ENCODE measurements at regions not wholly inside any gene's neighbourhood (a gene's known extent, or its start where the extent isn't known, plus 50 kb on each side); places are given as distances from the start of the nearest gene placed in this dataset.
"Not testable (repeated sequence)": the region's sequence is repeated elsewhere in the genome, so short reads cannot be mapped to it uniquely, and the experiment has no call there.

- Histone ChIP-seq H3K27me3 (ENCODE audit: insufficient read depth, low read length) (no peaks in the 10 kb centered on the region), H3K9me3 (ENCODE audit: low read length) (no peaks in the 10 kb centered on the region), H3K79me2 (ENCODE audit: insufficient read depth, low read length) (no peaks in the 10 kb centered on the region), H3K27ac (ENCODE audit: low read depth, low read length, poor library complexity, severe bottlenecking) (no peak overlapping the region), H3K4me1 (ENCODE audit: insufficient read depth, low read length, severe bottlenecking) (no peaks in the 10 kb centered on the region), H3K9me2 (ENCODE audit: low read depth, low read length) (no peaks in the 10 kb centered on the region), H4K20me1 (ENCODE audit: insufficient read depth, low read length) (no peaks in the 10 kb centered on the region), H3K4me2 (ENCODE audit: low read length) (no peak overlapping the region), H3K9ac (ENCODE audit: low read length) (no peak overlapping the region), H2AFZ (ENCODE audit: low read length) (no peak overlapping the region), H3F3A (ENCODE audit: insufficient read depth, low read length) (no peaks in the 10 kb centered on the region), H3K36me3 (ENCODE audit: insufficient read depth, low read length) (no peaks in the 10 kb centered on the region), H3K4me3 (ENCODE audit: low read depth, low read length, poor library complexity, severe bottlenecking) (no peak overlapping the region)
- TF ChIP-seq, protein P1, sequence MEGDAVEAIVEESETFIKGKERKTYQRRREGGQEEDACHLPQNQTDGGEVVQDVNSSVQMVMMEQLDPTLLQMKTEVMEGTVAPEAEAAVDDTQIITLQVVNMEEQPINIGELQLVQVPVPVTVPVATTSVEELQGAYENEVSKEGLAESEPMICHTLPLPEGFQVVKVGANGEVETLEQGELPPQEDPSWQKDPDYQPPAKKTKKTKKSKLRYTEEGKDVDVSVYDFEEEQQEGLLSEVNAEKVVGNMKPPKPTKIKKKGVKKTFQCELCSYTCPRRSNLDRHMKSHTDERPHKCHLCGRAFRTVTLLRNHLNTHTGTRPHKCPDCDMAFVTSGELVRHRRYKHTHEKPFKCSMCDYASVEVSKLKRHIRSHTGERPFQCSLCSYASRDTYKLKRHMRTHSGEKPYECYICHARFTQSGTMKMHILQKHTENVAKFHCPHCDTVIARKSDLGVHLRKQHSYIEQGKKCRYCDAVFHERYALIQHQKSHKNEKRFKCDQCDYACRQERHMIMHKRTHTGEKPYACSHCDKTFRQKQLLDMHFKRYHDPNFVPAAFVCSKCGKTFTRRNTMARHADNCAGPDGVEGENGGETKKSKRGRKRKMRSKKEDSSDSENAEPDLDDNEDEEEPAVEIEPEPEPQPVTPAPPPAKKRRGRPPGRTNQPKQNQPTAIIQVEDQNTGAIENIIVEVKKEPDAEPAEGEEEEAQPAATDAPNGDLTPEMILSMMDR (IDR thresholded peaks at IDR 0.05; ENCODE audit: low read length): no peak
Observed at GRCh38 chr6:114878091-114878490, 535.3 kb upstream of the HS3ST5 start.

DNA sequence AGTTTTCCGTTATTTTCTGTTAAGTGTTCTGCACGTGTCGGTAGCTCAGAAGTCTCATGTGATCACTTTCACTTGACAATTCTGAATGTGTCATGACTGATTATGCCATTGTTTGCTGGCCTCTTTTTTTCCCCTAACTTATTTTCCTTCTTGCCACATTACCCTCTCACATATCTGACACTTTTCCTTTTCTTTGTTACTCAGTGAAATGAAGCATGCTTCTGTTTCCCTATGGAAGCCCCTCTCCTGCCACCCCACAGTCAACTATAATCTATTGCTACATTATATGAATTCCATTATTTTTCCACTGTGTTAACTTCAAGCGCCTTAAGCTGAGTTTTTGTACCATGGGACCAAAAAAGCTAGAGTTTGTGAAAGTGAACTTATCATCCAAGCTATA, 531.6 kb upstream of the HS3ST5 start:
- Histone ChIP-seq H2AFZ (ENCODE audit: low read length) (no peak overlapping the region), H3K79me2 (ENCODE audit: insufficient read depth, low read length) (no peaks in the 10 kb centered on the region), H3K9me3 (ENCODE audit: low read length) (no peaks in the 10 kb centered on the region), H3K4me3 (ENCODE audit: low read depth, low read length, poor library complexity, severe bottlenecking) (no peak overlapping the region), H3K36me3 (ENCODE audit: insufficient read depth, low read length) (no peaks in the 10 kb centered on the region), H4K20me1 (ENCODE audit: insufficient read depth, low read length) (no peaks in the 10 kb centered on the region), H3F3A (ENCODE audit: insufficient read depth, low read length) (no peaks in the 10 kb centered on the region), H3K4me1 (ENCODE audit: insufficient read depth, low read length, severe bottlenecking) (no peaks in the 10 kb centered on the region), H3K9me2 (ENCODE audit: low read depth, low read length) (no peaks in the 10 kb centered on the region), H3K4me2 (ENCODE audit: low read length) (no peak overlapping the region), H3K27ac (ENCODE audit: low read depth, low read length, poor library complexity, severe bottlenecking) (no peak overlapping the region), H3K9ac (ENCODE audit: low read length) (no peak overlapping the region), H3K27me3 (ENCODE audit: insufficient read depth, low read length) (no peaks in the 10 kb centered on the region)
- TF ChIP-seq, protein P1 (IDR thresholded peaks at IDR 0.05; ENCODE audit: low read length): no peak
- TF ChIP-seq EZH2 (IDR thresholded peaks at IDR 0.05; ENCODE audit: borderline replicate concordance, low read length): no peak

DNA sequence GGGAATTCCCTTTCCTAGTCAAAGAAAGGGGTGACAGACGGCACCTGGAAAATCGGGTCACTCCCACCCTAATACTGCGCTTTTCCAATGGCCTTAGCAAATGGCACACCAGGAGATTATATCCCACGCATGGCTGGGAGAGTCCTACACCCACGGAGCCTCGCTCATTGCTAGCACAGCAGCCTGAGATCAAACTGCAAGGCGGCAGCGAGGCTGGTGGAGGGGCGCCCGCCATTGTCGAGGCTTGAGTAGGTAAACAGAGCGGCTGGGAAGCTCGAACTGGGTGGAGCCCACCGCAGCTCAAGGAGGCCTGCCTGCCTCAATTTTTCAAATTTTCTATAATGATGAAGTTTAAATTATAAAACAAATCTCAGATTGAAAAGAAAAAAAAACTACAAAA, 522.7 kb upstream of the HS3ST5 start:
- not testable (repeated sequence) for H3K27ac ChIP-seq (ENCODE audit: low read depth, low read length, poor library complexity, severe bottlenecking); H3K79me2 ChIP-seq (ENCODE audit: insufficient read depth, low read length); H3K9ac ChIP-seq (ENCODE audit: low read length); H3K27me3 ChIP-seq (ENCODE audit: insufficient read depth, low read length); H3K9me2 ChIP-seq (ENCODE audit: low read depth, low read length); H3K36me3 ChIP-seq (ENCODE audit: insufficient read depth, low read length); H3K4me1 ChIP-seq (ENCODE audit: insufficient read depth, low read length, severe bottlenecking); H3K4me3 ChIP-seq (ENCODE audit: low read depth, low read length, poor library complexity, severe bottlenecking); H3K9me3 ChIP-seq (ENCODE audit: low read length); H3F3A ChIP-seq (ENCODE audit: insufficient read depth, low read length); H4K20me1 ChIP-seq (ENCODE audit: insufficient read depth, low read length); H3K4me2 ChIP-seq (ENCODE audit: low read length); H2AFZ ChIP-seq (ENCODE audit: low read length)

DNA sequence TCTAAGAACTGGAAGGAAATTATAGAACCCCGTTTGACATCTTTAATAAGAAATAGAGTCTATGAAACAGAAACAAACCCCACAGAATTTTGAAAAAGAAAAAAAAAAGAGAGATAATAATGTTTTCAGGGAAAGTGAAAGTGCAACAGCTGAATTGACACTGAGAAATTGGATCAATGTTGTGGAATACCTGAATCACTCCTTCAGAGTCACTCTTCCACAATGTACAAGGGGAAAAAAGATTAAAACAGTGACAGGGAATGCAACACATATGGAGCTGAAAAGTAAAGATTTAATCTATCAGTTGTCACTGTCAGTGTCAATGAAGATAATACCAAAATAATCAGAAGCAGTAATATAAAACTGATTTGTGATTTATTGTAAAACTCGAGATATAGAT, 520.8 kb upstream of the HS3ST5 start:
- Histone ChIP-seq H3K27me3 (ENCODE audit: insufficient read depth, low read length) (no peaks in the 10 kb centered on the region), H3K4me1 (ENCODE audit: insufficient read depth, low read length, severe bottlenecking) (no peaks in the 10 kb centered on the region), H3K9me2 (ENCODE audit: low read depth, low read length) (no peaks in the 10 kb centered on the region), H3K9ac (ENCODE audit: low read length) (no peak overlapping the region), H3K9me3 (ENCODE audit: low read length) (no peaks in the 10 kb centered on the region), H3F3A (ENCODE audit: insufficient read depth, low read length) (no peaks in the 10 kb centered on the region), H2AFZ (ENCODE audit: low read length) (no peak overlapping the region), H3K79me2 (ENCODE audit: insufficient read depth, low read length) (no peaks in the 10 kb centered on the region), H3K36me3 (ENCODE audit: insufficient read depth, low read length) (no peaks in the 10 kb centered on the region), H3K4me2 (ENCODE audit: low read length) (no peak overlapping the region), H3K27ac (ENCODE audit: low read depth, low read length, poor library complexity, severe bottlenecking) (no peak overlapping the region), H3K4me3 (ENCODE audit: low read depth, low read length, poor library complexity, severe bottlenecking) (no peak overlapping the region), H4K20me1 (ENCODE audit: insufficient read depth, low read length) (no peaks in the 10 kb centered on the region)
- TF ChIP-seq EZH2 (IDR thresholded peaks at IDR 0.05; ENCODE audit: borderline replicate concordance, low read length): no peak
- TF ChIP-seq, protein P1 (IDR thresholded peaks at IDR 0.05; ENCODE audit: low read length): no peak

All from OCI-LY1 (cell line).